PC-3 (cell line): ENCODE measurements at regions not wholly inside any gene's neighbourhood (a gene's known extent, or its start where the extent isn't known, plus 50 kb on each side); places are given as distances from the start of the nearest gene placed in this dataset.

Experiments
- CTCF ChIP-seq: fragments of 300-600 bp; sonication (generic); conservative IDR thresholded peaks from 2 replicates; pipeline ENCODE4 v1.5.1; 2017; ENCODE audit warnings: antibody characterized with exemption, low read depth, mild to moderate bottlenecking, low read length
- EZH2phosphoT487 ChIP-seq: fragments of 300-600 bp; sonication (generic); IDR thresholded peaks from 2 replicates; pipeline ENCODE4 v1.6.1; 2018; ENCODE audit warnings: mild to moderate bottlenecking, antibody characterized with exemption, low read length, borderline replicate concordance

GRCh38 chr10:71072131-71072822 lies 140.1 kb upstream of the UNC5B start:
- TF ChIP-seq CTCF (no peak), EZH2phosphoT487 (no peak)
